ENCODE measurements at regions not wholly inside any gene's neighbourhood (a gene's known extent, or its start where the extent isn't known, plus 50 kb on each side); places are given as distances from the start of the nearest gene placed in this dataset.
"Not testable (repeated sequence)": the region's sequence is repeated elsewhere in the genome, so short reads cannot be mapped to it uniquely, and the experiment has no call there.

DNA sequence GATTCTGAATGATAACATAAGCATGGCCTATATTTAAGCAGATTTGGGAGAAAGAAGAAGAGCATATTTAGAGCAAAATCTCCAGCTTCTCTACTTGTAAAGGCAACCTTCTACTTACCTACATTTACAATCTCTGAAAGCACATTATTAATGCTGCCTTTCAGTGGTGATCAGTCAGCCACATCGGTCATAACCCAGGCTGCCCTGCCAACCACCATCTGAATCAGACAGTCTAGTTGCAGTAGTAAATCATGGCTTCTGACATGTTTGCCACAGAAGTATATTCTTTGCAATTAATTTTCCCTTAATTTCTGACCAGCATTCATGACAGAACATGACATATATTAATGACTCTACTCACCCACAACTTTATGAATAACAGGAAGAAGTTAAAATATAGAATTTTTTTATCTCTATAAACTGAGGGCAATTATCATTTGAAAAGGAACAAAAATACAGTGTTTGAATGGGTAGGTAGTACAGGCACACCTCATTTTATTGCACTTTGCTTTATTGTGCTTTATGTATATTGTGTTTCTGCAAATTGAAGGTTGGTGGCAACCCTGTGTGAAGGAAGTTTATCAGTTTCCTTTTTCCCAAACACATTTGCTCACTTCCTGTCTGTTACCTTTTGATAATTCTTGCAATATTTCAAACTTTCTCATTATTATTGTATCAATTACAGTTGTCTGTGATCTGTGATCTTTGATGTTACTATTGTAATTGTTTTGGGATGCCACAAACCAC is 531.6 kb upstream of the CHAC2 start:
- DNase-seq (ENCODE audit: low read depth): no peak
- H3K4me3 ChIP-seq (ENCODE audit: low read depth, low read length): no peak overlapping the region

DNA sequence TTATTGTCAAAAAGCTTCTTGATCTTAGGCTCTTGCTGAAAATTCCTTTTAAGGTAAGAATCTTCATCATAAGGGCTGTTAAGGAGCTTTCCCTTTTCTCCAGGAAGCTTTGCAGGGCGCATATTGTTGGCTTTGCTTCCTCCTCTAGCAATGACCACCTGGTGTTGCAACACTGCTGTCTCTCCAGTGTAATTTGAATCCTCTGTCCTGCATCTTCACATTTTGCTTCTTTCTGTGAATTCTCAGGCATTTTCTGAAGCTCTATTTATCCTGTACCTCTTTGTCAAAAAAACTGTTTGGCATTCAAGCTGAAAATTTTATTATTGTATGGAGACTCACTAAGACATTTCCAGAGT is 533.1 kb upstream of the CHAC2 start:
- no peak overlapping the region for H3K4me3 ChIP-seq (ENCODE audit: low read depth, low read length)
- DNase-seq (ENCODE audit: low read depth): peak; percentile 29

DNA sequence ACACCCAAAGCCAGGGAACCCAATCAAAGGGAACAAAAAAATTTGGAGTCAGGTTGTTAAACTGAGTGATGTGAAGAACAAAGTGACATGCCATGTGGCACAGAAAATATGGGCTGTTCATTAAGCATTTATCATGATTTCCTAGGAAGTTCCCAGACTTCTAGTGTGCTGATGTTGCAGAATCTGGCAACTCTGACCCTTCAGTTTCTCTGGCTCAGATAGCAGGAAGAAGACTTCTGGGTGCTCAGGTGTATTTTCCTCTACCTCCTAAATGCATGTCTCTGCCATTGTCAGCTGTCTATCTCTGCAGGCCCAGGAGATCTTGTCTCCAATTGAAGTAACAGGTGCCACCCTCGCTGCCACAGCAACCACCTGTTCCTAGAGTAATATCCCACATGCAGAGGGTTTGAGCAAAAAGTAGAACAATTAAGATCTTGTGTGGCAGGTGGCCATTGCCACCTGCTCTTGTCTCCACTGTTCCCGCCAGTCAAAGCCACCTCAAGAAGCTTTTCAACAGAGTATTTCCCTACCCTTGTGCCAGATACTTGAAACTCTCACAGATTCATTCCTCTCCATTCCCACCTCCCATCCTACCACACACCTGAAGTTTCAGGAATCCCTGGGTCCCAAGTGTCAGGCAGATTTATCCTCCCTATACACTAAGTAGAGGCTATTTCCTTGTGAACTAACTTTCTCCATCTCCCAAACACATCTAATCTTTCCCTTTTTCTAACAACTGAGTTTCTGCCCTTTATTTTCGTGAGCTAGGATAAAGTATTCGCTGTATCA is 533.7 kb upstream of the CHAC2 start:
- no peak overlapping the region for H3K4me3 ChIP-seq (ENCODE audit: low read depth, low read length)
- DNase-seq (ENCODE audit: low read depth): no peak

DNA sequence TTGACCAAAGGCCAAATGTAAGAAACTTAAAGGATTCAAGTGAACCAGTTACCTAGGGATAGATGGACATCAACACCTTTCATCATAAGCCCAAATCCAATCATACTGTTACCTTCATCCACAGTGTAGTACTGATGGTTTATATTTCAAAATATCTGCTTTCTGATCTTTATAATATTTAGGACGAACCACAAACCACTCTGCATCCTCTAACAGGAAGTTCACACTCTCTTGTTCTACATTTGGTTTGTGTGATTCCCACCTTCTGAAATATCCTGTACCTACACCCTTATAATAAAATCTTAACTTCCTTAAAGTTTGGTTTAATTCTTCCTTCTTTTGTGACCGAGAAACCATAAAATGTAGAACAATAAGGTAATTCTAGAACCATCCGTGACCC is 535.7 kb upstream of the CHAC2 start:
- H3K4me3 ChIP-seq (ENCODE audit: low read depth, low read length): no peak overlapping the region
- no peak for DNase-seq (ENCODE audit: low read depth)

DNA sequence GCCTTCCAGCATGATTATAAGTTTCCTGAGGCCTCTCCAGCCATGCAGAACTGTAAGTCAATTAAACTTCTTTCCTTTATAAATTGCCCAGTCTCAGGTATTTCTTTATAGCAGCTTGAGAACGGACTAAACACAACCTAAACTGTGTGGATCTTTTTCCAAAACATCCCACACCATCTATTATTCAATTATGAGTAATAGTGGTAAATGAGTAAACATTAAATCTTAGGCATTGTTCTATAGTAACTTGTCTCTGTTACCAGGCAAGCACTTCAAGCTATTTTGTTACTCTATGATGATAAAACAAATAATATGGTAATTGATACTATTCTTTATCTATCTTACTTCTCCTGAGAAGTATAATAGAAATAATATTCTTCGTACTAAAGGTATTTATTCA is 536.9 kb upstream of the CHAC2 start:
- DNase-seq (ENCODE audit: low read depth): no peak
- H3K4me3 ChIP-seq (ENCODE audit: low read depth, low read length): no peak overlapping the region

DNA sequence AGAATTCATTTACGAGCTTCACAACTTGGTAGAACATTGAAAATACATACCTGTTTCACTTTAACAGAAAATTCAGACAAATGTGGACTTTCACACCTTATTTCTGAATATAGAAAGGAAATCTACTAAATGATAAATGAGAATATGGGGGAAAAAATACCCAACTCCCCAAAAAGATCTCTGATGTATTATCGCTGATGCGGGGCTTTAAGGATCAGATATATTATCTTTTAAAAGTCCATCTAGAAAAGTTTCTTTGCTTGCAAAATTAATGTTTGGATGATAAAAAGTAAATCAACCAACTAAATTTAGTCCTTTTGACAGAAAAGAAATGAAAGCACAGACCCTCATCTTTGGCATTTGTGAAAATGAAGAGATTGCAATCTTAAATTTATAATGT is 540.1 kb upstream of the CHAC2 start:
- H3K4me3 ChIP-seq (ENCODE audit: low read depth, low read length): no peak overlapping the region
- DNase-seq (ENCODE audit: low read depth): no peak

DNA sequence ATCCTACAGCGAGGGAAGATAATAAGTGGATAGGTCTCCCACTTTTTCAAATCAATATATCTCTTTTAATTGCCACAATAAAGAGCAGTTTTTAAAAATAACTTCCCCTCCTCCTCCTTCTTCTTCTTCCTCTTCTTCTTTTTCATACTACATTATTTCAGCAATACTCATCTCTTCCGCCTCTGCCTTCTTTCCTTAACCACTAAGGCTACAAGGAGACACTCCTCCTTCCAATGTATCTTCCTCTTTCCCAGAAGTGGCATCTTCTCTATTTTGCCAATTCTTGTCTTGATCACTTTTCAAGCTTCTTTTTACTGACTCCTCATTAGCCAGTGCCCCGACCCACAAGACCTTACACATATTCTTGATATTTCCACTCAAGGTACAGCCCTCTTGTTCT is 546.6 kb upstream of the CHAC2 start:
- DNase-seq (ENCODE audit: low read depth): no peak
- no peak overlapping the region for H3K4me3 ChIP-seq (ENCODE audit: low read depth, low read length)

DNA sequence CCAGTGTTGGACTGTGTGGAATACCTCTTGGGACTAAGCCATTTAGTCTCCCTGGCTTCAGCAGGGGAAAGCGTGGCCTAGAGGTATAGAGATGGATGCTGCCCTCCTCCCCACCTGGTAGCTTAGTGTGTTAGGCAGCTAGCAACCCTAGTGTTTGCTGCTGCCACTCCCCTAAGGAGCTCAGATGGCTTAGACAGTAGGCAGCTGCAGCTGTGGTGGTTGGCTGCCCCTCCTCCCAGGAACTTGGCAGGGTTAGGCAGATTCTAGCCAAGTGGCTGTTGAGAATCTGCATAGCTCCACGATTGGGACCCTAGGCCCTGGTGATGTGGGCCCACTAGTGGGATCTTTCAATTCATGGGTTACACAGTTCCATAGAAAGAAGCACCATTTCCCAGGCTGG is 550.4 kb upstream of the CHAC2 start:
- no peak overlapping the region for H3K4me3 ChIP-seq (ENCODE audit: low read depth, low read length)
- DNase-seq (ENCODE audit: low read depth): no peak

DNA sequence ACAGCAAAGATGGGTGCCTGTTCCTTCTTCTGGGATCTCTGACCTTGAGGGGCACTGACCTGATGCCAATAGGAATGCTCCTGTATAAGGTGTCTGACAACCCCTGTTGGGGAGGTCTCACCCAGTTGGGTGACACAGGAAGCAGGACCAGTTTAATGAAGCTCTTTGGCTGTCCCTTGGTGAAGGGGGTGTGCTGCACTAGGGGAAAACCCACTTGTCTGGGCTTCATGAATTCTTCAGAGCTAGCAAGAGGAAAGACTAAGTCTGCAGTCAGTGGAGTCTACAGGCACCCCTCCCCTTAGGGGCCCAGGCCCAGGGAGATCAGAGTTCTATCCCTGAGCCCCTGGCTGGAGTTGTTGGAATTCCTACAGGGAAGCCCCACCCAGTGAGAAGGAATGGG is 550.8 kb upstream of the CHAC2 start:
- no peak overlapping the region for H3K4me3 ChIP-seq (ENCODE audit: low read depth, low read length)
- DNase-seq (ENCODE audit: low read depth): no peak

DNA sequence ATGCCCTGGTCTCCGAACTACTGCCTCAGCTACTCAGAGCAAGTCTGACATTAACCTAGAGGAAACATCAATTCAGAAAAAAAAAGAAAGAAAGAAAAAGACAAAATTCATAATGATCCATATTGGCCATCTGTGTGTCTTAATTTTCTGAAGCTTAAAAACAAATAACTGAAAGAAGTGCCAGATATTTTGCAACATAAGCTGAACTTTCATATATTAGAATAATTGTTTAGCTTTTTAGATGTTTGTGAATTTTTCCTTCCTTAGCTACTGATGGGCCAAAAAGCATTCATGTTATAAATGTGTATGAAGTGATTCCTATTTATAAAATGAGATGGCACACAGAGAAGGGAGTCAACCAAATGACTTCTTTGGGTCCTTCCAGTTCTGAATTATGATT is 555.0 kb upstream of the CHAC2 start:
- no peak for DNase-seq (ENCODE audit: low read depth)
- H3K4me3 ChIP-seq (ENCODE audit: low read depth, low read length): no peak overlapping the region

DNA sequence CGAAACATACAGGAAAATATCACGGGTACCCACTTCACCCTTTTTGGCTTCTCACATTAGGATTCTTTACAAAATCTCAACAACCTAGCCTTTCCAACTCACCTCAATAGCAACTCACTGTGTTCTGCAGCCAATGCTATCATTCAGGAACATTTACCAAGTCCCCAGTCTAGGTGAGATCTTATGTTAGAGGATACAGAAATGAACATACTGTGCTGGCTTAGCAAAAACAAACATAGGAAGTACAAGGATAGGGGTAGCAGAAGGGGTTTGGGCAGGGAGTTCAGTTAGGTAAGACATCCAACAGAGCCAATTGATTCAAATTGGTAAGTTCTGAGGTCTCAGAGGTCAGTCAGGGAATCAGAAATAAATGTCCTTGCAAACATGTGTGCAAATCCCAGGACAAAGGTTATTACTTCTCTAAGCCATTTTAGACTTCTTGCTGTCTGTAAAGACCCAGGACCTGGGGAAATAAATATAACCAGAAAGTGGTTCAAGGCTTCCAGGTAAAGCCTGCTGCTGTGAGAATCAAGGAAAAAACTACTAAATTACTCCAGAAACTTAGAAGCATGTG is 556.3 kb upstream of the CHAC2 start:
- no peak for DNase-seq (ENCODE audit: low read depth)

DNA sequence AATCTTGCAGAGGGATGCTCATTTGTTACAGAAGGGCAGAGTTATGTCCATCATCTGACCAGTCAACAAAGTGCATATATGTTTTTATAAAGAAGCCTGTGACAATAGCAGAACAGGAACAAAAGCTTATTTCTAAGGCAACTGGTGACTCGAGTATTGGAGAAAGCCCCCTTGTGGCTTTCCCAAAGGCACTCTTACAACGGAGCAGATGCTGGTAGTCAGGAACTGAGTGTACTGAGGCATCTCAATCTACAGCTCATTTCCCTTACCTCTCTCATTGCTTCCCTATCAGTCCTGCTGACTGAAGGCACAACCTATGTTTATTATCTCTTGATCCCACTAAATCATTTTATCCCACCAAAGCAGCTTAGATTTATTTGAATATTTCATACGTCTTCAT is 557.1 kb upstream of the CHAC2 start:
- DNase-seq (ENCODE audit: low read depth): no peak
- no peak overlapping the region for H3K4me3 ChIP-seq (ENCODE audit: low read depth, low read length)

More for the DNA sequence above, 556.3 kb upstream of the CHAC2 start:
- no peak overlapping the region for H3K4me3 ChIP-seq (ENCODE audit: low read depth, low read length)

DNA sequence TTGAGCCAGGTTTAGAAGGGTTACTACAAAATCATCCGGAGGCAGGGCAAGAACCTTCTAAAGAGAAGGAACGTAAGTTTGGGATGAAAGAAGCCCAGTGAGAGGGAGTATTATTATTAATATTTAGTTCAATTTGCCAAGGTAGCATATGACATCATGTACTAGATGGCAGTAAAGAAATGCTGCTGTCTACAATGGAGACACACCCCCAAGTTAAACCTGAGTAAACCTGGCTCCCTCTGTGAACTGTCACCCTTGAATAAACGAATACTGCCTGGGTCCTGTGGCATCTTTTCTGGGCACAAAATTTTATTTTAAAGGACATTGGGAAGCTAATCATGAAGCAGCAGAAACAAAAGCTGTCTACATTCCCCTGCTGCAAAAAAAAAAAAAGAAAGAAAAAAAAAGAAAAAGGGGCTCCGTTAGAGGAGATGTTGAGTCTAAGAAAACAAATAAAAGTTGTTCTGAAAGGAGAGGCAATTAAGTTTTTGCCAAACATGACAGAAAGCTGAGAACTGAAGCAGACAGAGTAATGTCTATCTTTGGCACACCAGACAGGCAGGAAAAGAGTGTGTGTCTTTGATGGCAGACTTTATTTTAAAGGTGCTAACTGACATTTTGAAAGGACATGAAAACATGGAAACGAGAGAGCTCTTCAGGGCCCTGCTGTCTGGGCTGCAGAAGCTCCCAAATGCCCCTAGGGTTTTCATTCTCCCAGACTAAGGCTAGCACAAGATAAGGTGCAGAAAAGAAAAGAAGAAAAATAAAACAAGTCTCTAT is 557.7 kb upstream of the CHAC2 start:
- no peak for DNase-seq (ENCODE audit: low read depth)

DNA sequence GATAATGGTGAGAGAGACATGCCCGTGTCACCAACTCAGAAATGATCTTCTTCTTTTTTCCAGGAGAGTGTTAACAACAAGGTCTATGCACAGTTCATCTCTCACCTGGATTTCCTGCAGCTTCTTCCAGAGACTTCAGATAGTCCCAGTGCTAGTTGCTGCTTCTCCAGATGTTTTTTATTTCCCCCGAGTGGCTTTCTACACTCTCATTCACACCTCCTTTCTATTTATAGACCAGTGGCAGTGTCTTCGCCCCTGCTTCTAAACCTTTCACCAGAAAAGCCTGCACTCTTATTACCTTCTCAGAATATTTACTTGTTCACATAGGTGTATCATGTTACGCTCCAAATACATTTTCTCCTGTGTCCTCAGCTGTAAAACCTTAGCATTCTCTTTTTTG is 558.8 kb upstream of the CHAC2 start:
- H3K4me3 ChIP-seq (ENCODE audit: low read depth, low read length): no peak overlapping the region
- no peak for DNase-seq (ENCODE audit: low read depth)

More for the DNA sequence above, 557.7 kb upstream of the CHAC2 start:
- H3K4me3 ChIP-seq (ENCODE audit: low read depth, low read length): no peak overlapping the region

DNA sequence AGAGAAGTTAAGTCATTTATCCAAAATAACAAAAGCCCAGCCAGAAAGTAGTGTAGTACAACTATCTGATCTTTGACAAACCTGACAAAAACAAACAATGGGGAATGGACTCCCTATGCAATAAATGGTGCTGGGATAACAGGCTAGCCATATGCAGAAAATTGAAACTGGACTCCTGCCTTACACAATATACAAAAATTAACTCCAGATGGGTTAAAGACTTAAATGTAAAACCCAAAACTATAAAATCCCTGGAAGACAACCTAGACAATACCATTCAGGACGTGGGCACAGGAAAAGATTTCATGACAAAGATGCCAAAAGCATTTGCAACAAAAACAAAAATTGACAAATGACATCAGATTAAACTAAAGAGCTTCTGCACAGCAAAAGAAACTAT is 561.4 kb upstream of the CHAC2 start:
- not testable (repeated sequence) for H3K4me3 ChIP-seq (ENCODE audit: low read depth, low read length); DNase-seq (ENCODE audit: low read depth)

DNA sequence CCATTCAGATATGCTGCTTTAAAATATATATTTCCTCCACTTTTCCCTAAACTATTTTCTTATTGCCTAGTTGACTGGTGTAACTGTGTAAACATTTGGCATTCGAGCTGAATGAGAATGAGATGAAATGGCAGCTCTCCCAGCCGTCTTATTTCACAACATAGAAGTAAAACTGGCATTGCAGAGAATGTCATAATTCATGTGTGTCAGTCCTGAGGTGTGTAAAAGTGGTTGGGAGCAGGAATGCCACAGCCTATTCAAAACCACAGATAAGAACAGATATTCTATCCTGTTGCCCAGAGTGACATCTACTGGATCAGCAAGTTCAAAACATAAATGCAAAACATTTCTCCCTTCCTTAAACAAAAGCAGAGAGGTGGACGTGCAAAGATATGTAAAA is 565.5 kb upstream of the CHAC2 start:
- peak; percentile 79 for DNase-seq (ENCODE audit: low read depth)

DNA sequence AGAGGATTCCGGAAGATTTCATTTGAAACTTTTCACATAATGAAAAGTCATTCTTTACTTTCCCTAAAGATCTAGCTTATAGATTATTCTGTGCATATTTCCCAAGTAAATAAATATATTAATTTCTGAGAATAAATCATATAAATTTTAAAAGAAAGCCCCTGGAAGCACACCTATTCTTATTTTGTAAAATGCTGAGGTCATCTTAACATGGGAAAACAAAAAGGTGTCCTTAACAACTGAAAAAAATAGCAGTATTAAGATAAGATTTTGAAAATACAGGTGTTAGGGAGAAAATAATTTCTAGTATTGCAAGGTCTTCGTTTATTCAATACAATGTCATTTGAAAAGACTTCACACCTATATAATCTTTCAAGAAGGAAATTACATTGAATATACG is 567.5 kb upstream of the CHAC2 start:
- DNase-seq (ENCODE audit: low read depth): no peak

More for the DNA sequence above, 565.5 kb upstream of the CHAC2 start:
- H3K4me3 ChIP-seq (ENCODE audit: low read depth, low read length): no peak overlapping the region

DNA sequence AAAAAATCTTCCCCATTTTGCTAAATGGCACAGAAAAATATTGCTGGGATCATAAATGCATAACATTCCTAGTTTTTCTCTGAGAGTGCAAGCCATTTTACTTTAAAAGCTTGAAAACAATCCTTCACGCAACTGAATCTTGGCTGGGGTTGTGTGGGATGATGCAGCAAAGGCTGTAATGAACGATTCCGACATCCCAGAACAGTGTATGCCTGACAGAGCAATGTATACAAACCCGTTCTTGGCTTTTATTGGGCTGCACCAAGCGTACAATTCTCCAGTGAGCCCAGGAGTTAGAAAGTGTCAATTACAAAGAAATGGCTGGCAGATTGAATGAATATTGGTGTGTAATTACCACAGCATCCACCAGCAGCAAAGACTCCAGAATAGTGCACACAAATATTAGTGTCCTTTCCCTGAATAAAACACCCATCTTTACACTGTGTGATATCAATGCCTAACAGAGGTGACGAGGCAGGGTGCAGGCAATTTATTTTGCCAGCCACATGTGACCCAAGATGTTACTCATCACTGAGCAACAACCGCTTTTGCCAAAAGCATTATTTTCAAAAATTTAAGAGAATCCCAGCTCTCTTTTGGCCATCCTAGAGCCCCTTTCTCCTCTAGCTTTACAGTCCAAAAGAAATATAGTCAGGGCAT is 578.6 kb upstream of the CHAC2 start:
- DNase-seq (ENCODE audit: low read depth): no peak
- no peak overlapping the region for H3K4me3 ChIP-seq (ENCODE audit: low read depth, low read length)

More for the DNA sequence above, 567.5 kb upstream of the CHAC2 start:
- H3K4me3 ChIP-seq (ENCODE audit: low read depth, low read length): no peak overlapping the region

DNA sequence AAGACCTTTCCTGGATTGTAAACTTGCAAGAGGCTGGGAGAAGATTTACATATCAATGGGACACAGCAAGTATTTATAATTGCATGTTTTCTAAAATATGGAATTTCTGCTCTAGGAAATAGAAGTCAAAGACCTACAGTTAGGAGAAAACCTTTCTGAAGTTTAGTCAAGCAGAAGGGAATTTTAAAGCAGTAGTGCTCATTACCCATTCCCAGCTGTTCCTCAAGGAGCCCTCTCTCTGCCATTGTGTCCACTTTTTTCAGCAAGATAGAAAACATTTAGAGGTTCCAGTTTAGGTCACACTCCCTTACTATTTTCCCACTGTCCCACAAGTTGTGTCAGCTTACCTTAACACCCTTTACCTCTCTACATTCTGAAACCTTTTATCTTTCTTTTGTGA is 584.0 kb upstream of the CHAC2 start:
- no peak for DNase-seq (ENCODE audit: low read depth)
- no peak overlapping the region for H3K4me3 ChIP-seq (ENCODE audit: low read depth, low read length)

DNA sequence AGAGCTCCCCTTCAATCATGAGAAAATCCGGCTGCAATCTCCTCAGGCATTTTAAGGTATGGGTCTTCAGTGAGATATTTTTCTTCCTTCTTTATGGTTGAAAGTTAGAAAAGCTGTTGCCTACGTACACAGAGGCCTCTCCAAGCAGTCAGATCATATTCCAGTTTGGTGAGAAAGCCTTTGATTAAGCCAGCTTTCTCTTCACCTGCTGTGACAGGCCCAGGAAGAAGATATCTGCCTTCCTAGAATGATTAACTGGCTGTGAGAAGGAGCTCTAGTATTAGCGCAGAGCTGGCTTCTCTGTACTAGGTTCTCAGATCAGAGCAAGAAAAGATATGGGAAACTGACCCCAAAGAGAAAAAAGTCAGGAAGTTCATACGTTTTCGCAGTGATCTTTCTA is 585.0 kb upstream of the CHAC2 start:
- DNase-seq (ENCODE audit: low read depth): no peak

More for the DNA sequence above, 585.0 kb upstream of the CHAC2 start:
- H3K4me3 ChIP-seq (ENCODE audit: low read depth, low read length): no peak overlapping the region
